K562 (cell line): ENCODE measurements at regions not wholly inside any gene's neighbourhood (a gene's known extent, or its start where the extent isn't known, plus 50 kb on each side); places are given as distances from the start of the nearest gene placed in this dataset.

Source experiments
- ATAC-seq: fragments of 200-7000 bp; cut with Tn5 transposase; 3 replicates; pipeline ENCODE4 v1.9.1; 2020; ENCODE audit warnings: moderate library complexity
- BruUV-seq: library from RNA; stranded (reverse); fragments of 400-500 nt; replicated peaks from 2 replicates; lab custom pipeline; 2021; lab: Mats Ljungman, UMichigan
- CTCF ChIA-PET: fragments of 300-600 bp; formaldehyde crosslinking; extraction: SDS; loops from one replicate; lab custom pipeline; 2021; ENCODE audit warnings: low intra/inter-chr PET ratio; lab: Yijun Ruan, JAX
- POLR2A ChIA-PET: fragments of 300-600, 350-650 bp; sonication (Branson Sonifier 250); formaldehyde crosslinking; extraction: SDS; loops from one replicate; lab custom pipeline; 2021; ENCODE audit warnings: antibody characterized with exemption, inconsistent platforms; lab: Yijun Ruan, JAX
- DNase-seq, 4 experiments: peaks; one replicate each; pipeline versions ENCODE4 v3.0.0 to v3.0.0-alpha.2; 2011 to 2018; ENCODE audit warnings: low spot score in 3 of 4, mixed read lengths in 3 of 4; ENCODE audit errors: extremely low read depth in 1 of 4
- FAIRE-seq: peaks from 2 replicates; lab custom pipeline; 2011; peaks lifted over from hg19 to GRCh38; lab: Jason Lieb, UNC
- H2AFZ ChIP-seq: 2 replicates; pipeline ENCODE4 v1.6.0; 2011; ENCODE audit warnings: low read depth, low read length, control low read depth, inconsistent platforms
- H3K27ac ChIP-seq: fragments of 200-600 bp; 3 replicates; pipeline ENCODE4 v1.8.0; 2011; ENCODE audit warnings: low read depth, mild to moderate bottlenecking, control low read depth, inconsistent platforms, low read length, moderate library complexity, mixed read lengths; ENCODE audit errors: extremely low read depth
- H3K27me3 ChIP-seq, 2 experiments: fragments of 300-600 bp in 1 of 2; 2 replicates in 1 of 2; 3 replicates in 1 of 2; pipeline versions ENCODE4 v1.6.0 to v1.8.0; 2011; ENCODE audit warnings: inconsistent platforms in 2 of 2, low read length in 2 of 2, mild to moderate bottlenecking in 1 of 2, mixed read lengths in 1 of 2, moderate library complexity in 1 of 2; ENCODE audit not compliant: control insufficient read depth in 2 of 2, insufficient read depth in 2 of 2
- H3K36me3 ChIP-seq: fragments of 300-600 bp; 3 replicates; pipeline ENCODE4 v1.8.0; 2011; ENCODE audit warnings: mild to moderate bottlenecking, low read length, inconsistent platforms; ENCODE audit not compliant: control insufficient read depth, insufficient read depth
- H3K4me1 ChIP-seq, 2 experiments: fragments of 200-600 bp in 1 of 2; replicated peaks in 1 of 2; 2 replicates in 1 of 2; 3 replicates in 1 of 2; pipeline versions ENCODE4 v1.5.1 to v1.8.0; 2011; ENCODE audit warnings: inconsistent platforms in 2 of 2, low read length in 2 of 2, mild to moderate bottlenecking in 1 of 2, mixed read lengths in 1 of 2, moderate library complexity in 1 of 2; ENCODE audit not compliant: control insufficient read depth in 2 of 2, insufficient read depth in 2 of 2
- H3K4me2 ChIP-seq: 2 replicates; pipeline ENCODE4 v1.6.1; 2011; ENCODE audit warnings: low read length, control low read depth, inconsistent platforms, mixed read lengths; ENCODE audit not compliant: insufficient read depth
- H3K4me3 ChIP-seq: fragments of 200-600 bp; sonication (generic), shearing (Covaris generic); 2 replicates; pipeline ENCODE4 v1.5.1; 2016; ENCODE audit warnings: control low read depth, inconsistent platforms
- H3K79me2 ChIP-seq: fragments of 200-600 bp; 3 replicates; pipeline ENCODE4 v1.8.0; 2011; ENCODE audit warnings: low read length, inconsistent platforms; ENCODE audit not compliant: control insufficient read depth, insufficient read depth
- H3K9ac ChIP-seq, 2 experiments: 2 replicates each; pipeline versions ENCODE4 v1.6.0 to v1.6.1; 2011; ENCODE audit warnings: low read depth in 2 of 2, low read length in 2 of 2, control low read depth in 1 of 2, inconsistent platforms in 1 of 2, mild to moderate bottlenecking in 1 of 2, mixed read lengths in 1 of 2; ENCODE audit not compliant: insufficient read depth in 1 of 2
- H3K9me1 ChIP-seq: one replicate; pipeline ENCODE4 v1.6.0; 2011; ENCODE audit warnings: inconsistent platforms, mild to moderate bottlenecking, low read length, moderate library complexity; ENCODE audit not compliant: control insufficient read depth, insufficient read depth
- H3K9me3 ChIP-seq: replicated peaks from 2 replicates; pipeline ENCODE4 v1.5.1; 2011; ENCODE audit warnings: low read depth, low read length, inconsistent platforms; ENCODE audit not compliant: control insufficient read depth, insufficient read depth
- H4K20me1 ChIP-seq: replicated peaks from 2 replicates; pipeline ENCODE4 v1.6.1; 2011; ENCODE audit warnings: low read length, inconsistent platforms, mixed read lengths; ENCODE audit not compliant: control insufficient read depth, insufficient read depth
- CUX1 ChIP-seq: fragments of 200-800 bp; sonication (Bioruptor generic); IDR thresholded peaks from 2 replicates; pipeline ENCODE4 v1.6.1; 2016; ENCODE audit warnings: missing genetic modification characterization, missing compliant biosample characterization
- FOXA3 ChIP-seq, 2 experiments: fragments of 450-650 bp in 1 of 2; sonication (generic) in 1 of 2; formaldehyde crosslinking; IDR thresholded peaks in 1 of 2; conservative IDR thresholded peaks in 1 of 2; 2 replicates each; pipeline versions ENCODE4 v1.4.0 to v1.8.0; 2020 to 2022; ENCODE audit warnings: mild to moderate bottlenecking in 2 of 2, missing genetic modification reagents in 1 of 2
- MCM2 ChIP-seq: fragments of 450-650 bp; IDR thresholded peaks from 2 replicates; pipeline ENCODE4 v1.6.1; 2017; ENCODE audit warnings: low read depth, mild to moderate bottlenecking
- MTA1 ChIP-seq: fragments of 450-650 bp; IDR thresholded peaks from 2 replicates; pipeline ENCODE4 v1.6.1; 2017; ENCODE audit warnings: borderline replicate concordance
- NFRKB ChIP-seq: fragments of 450-650 bp; IDR thresholded peaks from 2 replicates; pipeline ENCODE4 v1.6.1; 2016; ENCODE audit warnings: low read depth
- PCBP2 ChIP-seq: fragments of 200-400 bp; formaldehyde crosslinking; IDR thresholded peaks from 2 replicates; pipeline ENCODE4 v1.6.1; 2018; ENCODE audit warnings: low read length, low read depth, mild to moderate bottlenecking, moderate library complexity; ENCODE audit not compliant: poor library complexity, severe bottlenecking
- RNF2 ChIP-seq: sonication (generic); IDR thresholded peaks from 2 replicates; pipeline ENCODE4 v1.6.1; 2016
- SOX6 ChIP-seq: fragments of 450-650 bp; IDR thresholded peaks from 2 replicates; pipeline ENCODE4 v1.6.1; 2014; ENCODE audit warnings: mild to moderate bottlenecking
- ZKSCAN1 ChIP-seq: fragments of 150-350 bp; IDR thresholded peaks from 2 replicates; pipeline ENCODE4 v1.6.1; 2016; ENCODE audit warnings: low read depth, low read length
- ZNF717 ChIP-seq: fragments of 250-450 bp; sonication (Bioruptor Pico); IDR thresholded peaks from 2 replicates; pipeline ENCODE4 v1.5.0; 2021
- ZNF740 ChIP-seq, 3 experiments: fragments of 200-800 bp in 1 of 3; sonication (Bioruptor generic) in 1 of 3; sonication (generic) in 1 of 3; formaldehyde crosslinking in 1 of 3; IDR thresholded peaks; 2 replicates each; pipeline versions ENCODE4 v1.6.1 to v1.8.0; 2016 to 2022; ENCODE audit warnings: mild to moderate bottlenecking in 2 of 3, missing compliant biosample characterization in 2 of 3, missing genetic modification characterization in 2 of 3, missing genetic modification reagents in 1 of 3
- WGBS: fragments of 100-300 bp; shearing (Covaris generic); methylation state at CpG from one replicate; pipeline ENCODE4 v1.1.6; 2016; ENCODE audit warnings: low coverage, mixed read lengths; ENCODE audit not compliant: insufficient coverage; ENCODE audit errors: missing lambda C conversion rate; 5-methylcytosine and 5-hydroxymethylcytosine counted together
- in situ Hi-C: fragments of 300-500 bp; cut with MboI; formaldehyde crosslinking; loops from 4 replicates; pipeline ENCODE4 v1.15.0; 2018; ENCODE audit warnings: inconsistent platforms, mixed read lengths
- intact Hi-C: fragments of 100-400 bp; cut with micrococcal nuclease; formaldehyde crosslinking; loops from 2 replicates; pipeline ENCODE4 v1.14.2; 2022
- TF ChIP-seq, protein P1 (sequence below), 2 experiments: fragments of 450-650 bp in 1 of 2; sonication (generic) in 1 of 2; formaldehyde crosslinking; conservative IDR thresholded peaks; 2 replicates each; pipeline versions ENCODE4 v1.4.0 to v1.8.1; 2020 to 2022; ENCODE audit warnings: mild to moderate bottlenecking in 1 of 2, missing genetic modification reagents in 1 of 2
- TF ChIP-seq, protein P2 (sequence below): fragments of 250-450 bp; sonication (Bioruptor Pico); IDR thresholded peaks from 2 replicates; pipeline ENCODE4 v1.5.0; 2021

DNA sequence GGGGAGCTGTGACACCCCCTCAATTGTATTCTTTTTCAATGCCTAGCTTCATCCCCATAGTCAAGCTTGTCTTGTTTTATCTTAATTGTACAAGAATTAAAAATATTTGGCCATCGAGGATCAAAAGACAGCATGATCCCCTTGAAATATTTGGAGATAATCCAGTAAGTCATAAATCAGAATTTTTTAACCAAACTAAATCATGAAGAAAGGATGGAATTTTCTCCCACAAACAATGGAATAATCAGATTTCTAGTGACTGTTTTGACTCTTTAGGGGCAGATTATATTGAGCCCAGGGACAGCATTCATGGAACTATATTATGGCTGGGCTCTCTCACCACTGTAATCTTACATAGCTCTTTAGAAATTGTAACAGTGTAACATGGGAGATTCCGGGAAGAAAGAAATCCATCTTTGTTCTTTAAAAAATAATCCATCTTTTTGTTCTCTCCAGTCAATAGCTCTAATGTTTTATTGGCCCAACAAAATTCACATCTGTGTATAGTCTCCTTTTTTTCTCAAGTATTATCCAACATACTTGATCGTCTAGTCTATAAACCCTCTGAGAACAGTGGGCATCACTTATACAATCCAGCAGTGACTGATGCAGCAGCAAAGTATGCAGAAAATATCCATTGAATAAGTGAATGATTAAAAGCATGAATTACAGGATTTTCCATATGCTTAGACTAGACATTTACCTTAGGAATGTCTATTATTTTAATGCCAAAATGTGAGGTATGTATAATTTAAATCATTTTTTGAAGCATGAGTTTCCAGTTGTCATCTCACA lies 277.0 kb upstream of the PLSCR5 start:
- in situ Hi-C loops (no loop called here), intact Hi-C loops (no loop called here)
- no peak for FAIRE-seq
- no peak for ATAC-seq
- no peaks in the 10 kb centered on the region for H3K27me3 ChIP-seq
- H3K36me3 ChIP-seq, result no peaks in the 10 kb centered on the region
- DNase-seq, result no peak
- POLR2A ChIA-PET, result no interaction called here
- no peak overlapping the region for H3K4me3 ChIP-seq
- H2AFZ ChIP-seq, result no peak overlapping the region
- no TSS peak for BruUV-seq
- no peaks in the 10 kb centered on the region for H3K9me3 ChIP-seq
- H3K9me1 ChIP-seq, result no peaks in the 10 kb centered on the region
- H3K9ac ChIP-seq, result no peak overlapping the region
- no peak overlapping the region for H3K27ac ChIP-seq
- 0% methylated on average over 3 of the region's 3 CpGs for WGBS
- no peaks in the 10 kb centered on the region for H3K79me2 ChIP-seq
- H4K20me1 ChIP-seq, result no peaks in the 10 kb centered on the region
- CTCF ChIA-PET, result no interaction called here
- H3K4me1 ChIP-seq, result no peaks in the 10 kb centered on the region
- H3K4me2 ChIP-seq, result no peak overlapping the region
- TF ChIP-seq, protein P1, sequence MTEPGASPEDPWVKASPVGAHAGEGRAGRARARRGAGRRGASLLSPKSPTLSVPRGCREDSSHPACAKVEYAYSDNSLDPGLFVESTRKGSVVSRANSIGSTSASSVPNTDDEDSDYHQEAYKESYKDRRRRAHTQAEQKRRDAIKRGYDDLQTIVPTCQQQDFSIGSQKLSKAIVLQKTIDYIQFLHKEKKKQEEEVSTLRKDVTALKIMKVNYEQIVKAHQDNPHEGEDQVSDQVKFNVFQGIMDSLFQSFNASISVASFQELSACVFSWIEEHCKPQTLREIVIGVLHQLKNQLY (CRISPR knock-in tag; conservative IDR thresholded peaks at IDR 0.05), result no peak
- TF ChIP-seq PCBP2 (no peak), MTA1 (no peak), ZNF740 (CRISPR knock-in tag; IDR thresholded peaks at IDR 0.05) (no peak), ZNF740 (tag; IDR thresholded peaks at IDR 0.05) (no peak), ZKSCAN1 (no peak), FOXA3 (CRISPR knock-in tag; conservative IDR thresholded peaks at IDR 0.05 in 1 of 2, IDR thresholded peaks at IDR 0.05 in 1 of 2) (no peak), MCM2 (no peak), NFRKB (no peak), RNF2 (no peak), SOX6 (no peak), ZNF717 (CRISPR knock-in tag) (no peak), CUX1 (CRISPR knock-in tag) (no peak)
- TF ChIP-seq, protein P2, sequence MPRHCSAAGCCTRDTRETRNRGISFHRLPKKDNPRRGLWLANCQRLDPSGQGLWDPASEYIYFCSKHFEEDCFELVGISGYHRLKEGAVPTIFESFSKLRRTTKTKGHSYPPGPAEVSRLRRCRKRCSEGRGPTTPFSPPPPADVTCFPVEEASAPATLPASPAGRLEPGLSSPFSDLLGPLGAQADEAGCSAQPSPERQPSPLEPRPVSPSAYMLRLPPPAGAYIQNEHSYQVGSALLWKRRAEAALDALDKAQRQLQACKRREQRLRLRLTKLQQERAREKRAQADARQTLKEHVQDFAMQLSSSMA (CRISPR knock-in tag), result no peak
